CD14-positive monocyte (primary cell): ENCODE measurements at regions not wholly inside any gene's neighbourhood (a gene's known extent, or its start where the extent isn't known, plus 50 kb on each side); places are given as distances from the start of the nearest gene placed in this dataset.

Experiments used
- DNase-seq, 3 donors: peaks; one replicate each; pipeline ENCODE4 v3.0.0-alpha.2; 2011 to 2022
- H2AFZ ChIP-seq: 2 replicates; pipeline ENCODE4 v1.6.0; 2012; ENCODE audit warnings: mild to moderate bottlenecking, low read depth, low read length, inconsistent platforms; ENCODE audit not compliant: insufficient read depth, poor library complexity, severe bottlenecking
- H3K27ac ChIP-seq, 2 donors: 1 replicate in 1 of 2; 2 replicates in 1 of 2; pipeline ENCODE4 v1.5.1; 2012 to 2013; ENCODE audit warnings: low read length in 2 of 2, control low read depth in 1 of 2, inconsistent platforms in 1 of 2, low read depth in 1 of 2, mild to moderate bottlenecking in 1 of 2
- H3K27me3 ChIP-seq, 2 donors: one replicate each; pipeline versions ENCODE4 v1.6.0 to v1.6.1; 2011 to 2013; ENCODE audit warnings: low read length in 2 of 2; ENCODE audit not compliant: control insufficient read depth in 2 of 2, insufficient read depth in 2 of 2
- H3K36me3 ChIP-seq, 2 donors: replicated peaks in 1 of 2; 1 replicate in 1 of 2; 2 replicates in 1 of 2; pipeline versions ENCODE4 v1.5.1 to v1.6.1; 2012 to 2013; ENCODE audit warnings: low read length in 2 of 2, control low read depth in 1 of 2, inconsistent platforms in 1 of 2, mild to moderate bottlenecking in 1 of 2; ENCODE audit not compliant: insufficient read depth in 2 of 2, control insufficient read depth in 1 of 2
- H3K4me1 ChIP-seq, 2 donors: 1 replicate in 1 of 2; 2 replicates in 1 of 2; pipeline versions ENCODE4 v1.5.1 to v1.6.1; 2012 to 2013; ENCODE audit warnings: low read length in 2 of 2, control low read depth in 1 of 2, inconsistent platforms in 1 of 2, mild to moderate bottlenecking in 1 of 2, moderate library complexity in 1 of 2; ENCODE audit not compliant: insufficient read depth in 2 of 2, control insufficient read depth in 1 of 2
- H3K4me2 ChIP-seq: replicated peaks from 2 replicates; pipeline ENCODE3; 2012; ENCODE audit warnings: low read length, moderate library complexity, mild to moderate bottlenecking; ENCODE audit not compliant: poor library complexity, severe bottlenecking; ENCODE audit errors: extremely low read depth
- H3K4me3 ChIP-seq, 3 experiments: fragments of 200-600 bp in 1 of 3; sonication (generic) in 1 of 3; replicated peaks in 1 of 3; 1 replicate in 2 of 3; 2 replicates in 1 of 3; pipeline ENCODE4 v1.5.1; 2011 to 2013; ENCODE audit warnings: low read length in 3 of 3, mild to moderate bottlenecking in 3 of 3, control low read depth in 2 of 3, low read depth in 2 of 3, inconsistent platforms in 1 of 3, moderate library complexity in 1 of 3
- H3K79me2 ChIP-seq: 2 replicates; pipeline ENCODE4 v1.6.0; 2012; ENCODE audit warnings: mild to moderate bottlenecking, control low read depth, inconsistent platforms, low read length, moderate library complexity; ENCODE audit not compliant: insufficient read depth
- H3K9ac ChIP-seq: 2 replicates; pipeline ENCODE4 v1.6.0; 2017; ENCODE audit warnings: low read length, mild to moderate bottlenecking; ENCODE audit not compliant: insufficient read depth, poor library complexity, severe bottlenecking
- H3K9me3 ChIP-seq, 2 donors: replicated peaks in 1 of 2; 1 replicate in 1 of 2; 2 replicates in 1 of 2; pipeline versions ENCODE4 v1.5.1 to v1.6.1; 2012 to 2013; ENCODE audit warnings: low read length in 2 of 2, control low read depth in 1 of 2; ENCODE audit not compliant: control insufficient read depth in 1 of 2, insufficient read depth in 1 of 2
- H4K20me1 ChIP-seq: 2 replicates; pipeline ENCODE4 v1.6.0; 2012; ENCODE audit warnings: mild to moderate bottlenecking, low read length, control low read depth, moderate library complexity; ENCODE audit not compliant: insufficient read depth
- H3K27ac Mint-ChIP-seq, 7 donors: one replicate each; pipeline ENCODE4 v1.8.0; 2020; ENCODE audit warnings: mild to moderate bottlenecking in 7 of 7, mixed read lengths in 7 of 7, moderate library complexity in 6 of 7, inconsistent platforms in 2 of 7
- H3K27me3 Mint-ChIP-seq, 3 donors: one replicate each; pipeline ENCODE4 v1.8.0; 2021 to 2022; ENCODE audit warnings: low read depth in 3 of 3, mild to moderate bottlenecking in 3 of 3, mixed read lengths in 3 of 3, moderate library complexity in 3 of 3, inconsistent platforms in 1 of 3
- H3K36me3 Mint-ChIP-seq, 2 donors: one replicate each; pipeline ENCODE4 v1.8.0; 2020; ENCODE audit warnings: mixed read lengths in 2 of 2, inconsistent platforms in 1 of 2, mild to moderate bottlenecking in 1 of 2
- H3K4me1 Mint-ChIP-seq: one replicate; pipeline ENCODE4 v1.8.0; 2020; ENCODE audit warnings: mild to moderate bottlenecking, mixed read lengths
- H3K4me3 Mint-ChIP-seq, 2 donors: one replicate each; pipeline ENCODE4 v1.8.0; 2020; ENCODE audit warnings: mild to moderate bottlenecking in 2 of 2, mixed read lengths in 2 of 2, moderate library complexity in 1 of 2
- H3K9me3 Mint-ChIP-seq, 7 donors: one replicate each; pipeline ENCODE4 v1.8.0; 2020 to 2022; ENCODE audit warnings: mixed read lengths in 7 of 7, mild to moderate bottlenecking in 6 of 7, moderate library complexity in 6 of 7, inconsistent platforms in 2 of 7
- WGBS: methylation state at CpG from one replicate; pipeline ENCODE4 v1.1.5; 2013; ENCODE audit warnings: missing lambda C conversion rate; ENCODE audit not compliant: insufficient coverage; 5-methylcytosine and 5-hydroxymethylcytosine counted together
- intact Hi-C, 2 donors: fragments of 100-400 bp; cut with micrococcal nuclease; formaldehyde crosslinking; loops; one replicate each; pipeline versions ENCODE4 v1.15.0 to v1.15.1; 2023
- TF ChIP-seq, protein P1 (sequence below): fragments of 200-600 bp; IDR thresholded peaks from one replicate; pipeline ENCODE4 v1.8.0; 2022; ENCODE audit warnings: antibody characterized with exemption, mild to moderate bottlenecking

DNA sequence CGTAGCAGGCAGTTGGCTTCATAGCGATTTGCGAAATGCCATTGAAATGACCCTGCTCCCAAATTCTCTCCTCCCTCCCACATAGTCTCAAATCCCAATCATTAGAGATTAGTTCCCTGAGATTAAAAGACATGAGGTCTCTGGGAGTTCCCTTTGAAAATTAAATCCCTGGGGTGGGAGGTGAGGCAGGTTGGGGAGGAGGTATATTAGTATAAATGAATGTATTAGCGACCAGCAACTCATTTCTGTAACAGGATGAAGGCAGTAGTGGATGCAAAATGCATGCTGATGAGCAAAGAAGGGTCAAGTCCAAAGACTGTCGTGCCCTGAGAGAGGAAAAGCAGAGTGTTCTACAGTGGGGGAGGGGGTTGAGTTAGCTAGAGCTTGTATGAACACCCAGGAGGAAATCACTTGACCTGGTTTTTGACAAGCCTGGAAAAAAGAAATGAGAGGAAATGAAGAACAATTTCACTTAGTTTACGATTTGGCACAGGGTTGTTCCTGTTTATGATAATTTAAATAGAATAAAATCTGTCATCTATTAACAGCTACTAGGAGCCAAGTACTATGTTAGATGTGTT, 79.6 kb upstream of the MTPN start:
- intact Hi-C loops = no loop called here
- H3K4me2 ChIP-seq = no peak overlapping the region
- TF ChIP-seq, protein P1, sequence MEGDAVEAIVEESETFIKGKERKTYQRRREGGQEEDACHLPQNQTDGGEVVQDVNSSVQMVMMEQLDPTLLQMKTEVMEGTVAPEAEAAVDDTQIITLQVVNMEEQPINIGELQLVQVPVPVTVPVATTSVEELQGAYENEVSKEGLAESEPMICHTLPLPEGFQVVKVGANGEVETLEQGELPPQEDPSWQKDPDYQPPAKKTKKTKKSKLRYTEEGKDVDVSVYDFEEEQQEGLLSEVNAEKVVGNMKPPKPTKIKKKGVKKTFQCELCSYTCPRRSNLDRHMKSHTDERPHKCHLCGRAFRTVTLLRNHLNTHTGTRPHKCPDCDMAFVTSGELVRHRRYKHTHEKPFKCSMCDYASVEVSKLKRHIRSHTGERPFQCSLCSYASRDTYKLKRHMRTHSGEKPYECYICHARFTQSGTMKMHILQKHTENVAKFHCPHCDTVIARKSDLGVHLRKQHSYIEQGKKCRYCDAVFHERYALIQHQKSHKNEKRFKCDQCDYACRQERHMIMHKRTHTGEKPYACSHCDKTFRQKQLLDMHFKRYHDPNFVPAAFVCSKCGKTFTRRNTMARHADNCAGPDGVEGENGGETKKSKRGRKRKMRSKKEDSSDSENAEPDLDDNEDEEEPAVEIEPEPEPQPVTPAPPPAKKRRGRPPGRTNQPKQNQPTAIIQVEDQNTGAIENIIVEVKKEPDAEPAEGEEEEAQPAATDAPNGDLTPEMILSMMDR = no peak
- Mint-ChIP-seq H3K4me3 (no peak overlapping the region), H3K9me3 (peaks cover 0 to 3% (median 0%) of the 10 kb centered on the region in 7 donors), H3K36me3 (no peaks in the 10 kb centered on the region), H3K4me1 (no peaks in the 10 kb centered on the region), H3K27me3 (peaks cover 0 to 3% (median 3%) of the 10 kb centered on the region in 3 donors), H3K27ac (peak overlapping the region in 1 of 7 donors; percentile 6)
- no peaks in the 10 kb centered on the region for H3K79me2 ChIP-seq
- no peak overlapping the region for H3K4me3 ChIP-seq
- H3K27me3 ChIP-seq = no peaks in the 10 kb centered on the region
- H2AFZ ChIP-seq = no peak overlapping the region
- H3K36me3 ChIP-seq = no peaks in the 10 kb centered on the region
- H4K20me1 ChIP-seq = no peaks in the 10 kb centered on the region
- no peak for DNase-seq
- WGBS = 60% methylated on average over 3 of the region's 6 CpGs
- H3K9ac ChIP-seq = no peak overlapping the region
- no peak overlapping the region for H3K27ac ChIP-seq
- no peaks in the 10 kb centered on the region for H3K4me1 ChIP-seq
- no peaks in the 10 kb centered on the region for H3K9me3 ChIP-seq

DNA sequence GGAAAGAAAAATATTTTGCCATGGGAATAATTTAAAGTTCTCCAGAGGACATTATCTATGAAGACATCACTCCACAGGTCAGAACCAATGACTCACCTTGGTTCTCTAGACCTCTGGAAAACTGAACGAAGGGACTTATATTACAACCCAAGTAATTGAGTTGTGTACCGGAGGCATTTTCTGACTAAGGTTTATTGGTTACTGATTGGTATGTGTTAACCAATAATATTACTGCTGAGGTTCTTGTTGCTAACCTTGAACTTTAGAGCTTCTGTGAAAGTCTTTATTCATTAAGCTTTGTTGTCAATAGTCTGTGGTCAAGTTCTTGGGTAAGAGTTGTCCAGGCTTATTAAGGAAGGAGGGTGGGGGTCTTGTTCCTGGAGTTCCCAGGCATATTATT, 78.1 kb upstream of the MTPN start:
- Histone ChIP-seq H3K4me3 (no peak overlapping the region), H3K4me2 (no peak overlapping the region), H2AFZ (no peak overlapping the region), H3K9me3 (no peaks in the 10 kb centered on the region), H3K79me2 (no peaks in the 10 kb centered on the region), H3K27ac (no peak overlapping the region), H3K36me3 (no peaks in the 10 kb centered on the region), H3K4me1 (no peaks in the 10 kb centered on the region), H3K9ac (no peak overlapping the region), H3K27me3 (no peaks in the 10 kb centered on the region), H4K20me1 (no peaks in the 10 kb centered on the region)
- no peak for DNase-seq
- no peaks in the 10 kb centered on the region for H3K4me1 Mint-ChIP-seq
- no peaks in the 10 kb centered on the region for H3K36me3 Mint-ChIP-seq
- H3K27ac Mint-ChIP-seq = no peak overlapping the region
- no peak overlapping the region for H3K4me3 Mint-ChIP-seq
- peaks cover 0 to 5% (median 0%) of the 10 kb centered on the region in 7 donors for H3K9me3 Mint-ChIP-seq
- no CpG with 5 or more reads among the region's 2 CpGs for WGBS
- H3K27me3 Mint-ChIP-seq = peaks cover 0 to 4% (median 2%) of the 10 kb centered on the region in 3 donors
- intact Hi-C loops = no loop called here
- TF ChIP-seq, protein P1 = no peak
